HG03432 (cell line): ENCODE measurements at regions not wholly inside any gene's neighbourhood (a gene's known extent, or its start where the extent isn't known, plus 50 kb on each side); places are given as distances from the start of the nearest gene placed in this dataset.
"Not testable (repeated sequence)": the region's sequence is repeated elsewhere in the genome, so short reads cannot be mapped to it uniquely, and the experiment has no call there.

Experiments used
- ATAC-seq: cut with Tn5 transposase; IDR thresholded peaks from one replicate; pipeline ENCODE4 v1.9.1; 2021; ENCODE audit warnings: mild to moderate bottlenecking, moderate library complexity; ENCODE audit not compliant: unreplicated experiment

DNA sequence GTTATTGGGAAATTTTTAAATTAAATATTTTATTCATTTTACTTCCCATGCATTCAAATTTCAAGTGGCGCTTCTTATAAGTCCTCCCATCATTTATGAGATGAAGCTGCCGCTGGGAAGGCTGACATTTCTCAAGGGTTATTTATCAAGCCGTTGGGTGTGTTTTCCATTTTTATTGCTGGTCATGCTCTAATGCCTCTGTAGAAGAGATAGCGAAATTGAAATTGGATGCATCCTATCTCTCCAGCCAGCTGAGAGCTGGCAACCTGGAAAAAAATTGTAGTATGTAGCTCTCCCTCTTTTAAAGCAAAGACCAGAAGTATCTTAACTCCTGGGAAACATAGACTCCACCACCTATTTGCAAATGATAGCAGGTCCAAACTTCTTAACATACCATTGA lies 135.9 kb downstream of the C6orf118 start:
- ATAC-seq: no peak

DNA sequence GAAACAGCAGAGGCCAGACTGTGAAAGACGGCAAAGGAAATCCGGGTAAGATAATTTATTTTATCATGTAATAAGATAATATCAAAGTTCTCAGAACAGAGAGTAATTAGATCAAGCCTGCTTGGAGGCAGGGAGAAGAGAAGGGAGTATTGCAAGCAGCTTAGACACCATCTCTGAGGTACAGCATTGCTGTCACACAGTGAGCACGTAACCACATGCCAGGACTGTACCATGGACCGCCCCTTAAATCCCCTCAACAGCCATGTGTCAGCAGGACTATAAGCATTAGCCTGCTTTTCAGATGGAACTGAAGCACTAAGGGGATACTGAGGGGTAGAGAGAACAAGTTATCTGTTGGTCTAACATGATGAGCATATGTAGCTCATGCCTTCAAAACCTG lies 141.5 kb downstream of the C6orf118 start:
- ATAC-seq: no peak

DNA sequence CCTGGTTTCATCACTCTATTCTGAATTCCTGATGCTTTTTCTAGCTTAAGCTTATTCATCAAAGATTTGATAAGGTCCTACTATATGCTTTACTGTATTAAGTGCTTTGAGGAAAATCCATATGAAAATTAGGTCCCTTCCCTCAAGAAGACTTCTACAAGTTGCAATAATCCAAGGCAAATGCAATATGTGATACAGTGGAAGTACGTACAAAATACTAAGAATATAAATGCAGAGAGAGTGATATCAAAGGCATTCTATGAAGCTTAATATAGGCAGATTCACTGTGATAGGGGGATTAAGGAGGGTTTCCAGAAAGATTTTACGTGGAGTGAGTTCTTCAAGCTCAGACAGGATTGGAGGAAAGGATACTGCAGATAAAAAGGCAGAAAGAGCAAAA lies 142.1 kb downstream of the C6orf118 start:
- no peak for ATAC-seq

DNA sequence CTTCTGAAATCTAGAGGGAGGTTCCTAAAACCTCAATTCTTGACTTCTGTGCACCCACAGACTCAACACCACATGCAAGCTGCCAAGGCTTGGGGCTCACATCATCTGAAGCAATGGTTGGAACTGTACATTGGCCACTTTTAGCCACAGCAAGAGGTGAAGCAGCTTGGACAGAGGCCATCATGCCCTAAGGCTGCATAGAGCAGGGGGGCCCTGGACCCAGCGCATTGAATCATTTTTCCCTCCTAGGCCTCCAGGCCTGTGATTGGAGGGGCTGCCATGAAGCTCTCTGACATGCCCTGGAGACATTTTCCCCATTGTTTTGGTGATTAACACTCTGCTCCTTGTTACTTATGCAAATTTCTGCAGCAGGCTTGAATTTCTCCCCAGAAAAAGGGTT lies 145.9 kb downstream of the C6orf118 start:
- ATAC-seq: no peak

DNA sequence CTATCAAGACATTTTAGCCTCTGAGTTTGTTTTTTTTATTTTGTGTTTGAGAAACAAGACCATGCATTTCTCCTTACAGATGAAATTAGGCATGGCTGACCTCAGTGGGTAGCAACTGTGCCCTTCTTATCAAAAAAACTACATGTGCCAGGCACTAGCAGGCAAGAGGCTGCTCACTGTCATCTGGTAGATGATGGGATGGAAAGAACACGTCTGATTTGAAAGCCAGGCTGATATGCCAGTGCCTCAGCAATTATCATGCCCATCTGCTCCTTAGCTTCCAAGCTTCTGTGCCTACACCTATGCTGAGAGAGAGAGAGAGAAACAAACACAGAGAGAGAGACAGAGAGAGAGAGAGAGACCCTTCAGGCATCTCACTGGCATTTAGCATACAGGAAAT lies 149.9 kb downstream of the C6orf118 start:
- no peak for ATAC-seq

DNA sequence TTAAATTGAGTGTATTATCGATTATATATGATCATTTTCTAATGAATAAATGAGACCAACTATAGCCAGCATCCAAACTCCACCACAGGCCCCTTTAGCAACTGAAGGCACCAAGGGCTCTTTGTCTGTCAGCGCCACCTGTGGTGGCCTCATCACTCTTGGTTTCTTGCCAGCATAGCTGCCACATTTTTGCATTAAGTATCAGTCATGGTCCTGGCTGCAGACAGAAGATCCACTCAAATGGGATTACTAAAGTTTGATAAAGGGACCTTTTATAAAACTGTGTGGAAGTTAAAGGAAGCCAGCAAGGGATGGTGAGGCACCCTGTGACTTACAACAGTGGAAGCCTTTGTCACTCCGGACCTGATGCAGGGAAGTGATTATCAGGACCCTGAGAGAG lies 162.9 kb downstream of the C6orf118 start:
- no peak for ATAC-seq

DNA sequence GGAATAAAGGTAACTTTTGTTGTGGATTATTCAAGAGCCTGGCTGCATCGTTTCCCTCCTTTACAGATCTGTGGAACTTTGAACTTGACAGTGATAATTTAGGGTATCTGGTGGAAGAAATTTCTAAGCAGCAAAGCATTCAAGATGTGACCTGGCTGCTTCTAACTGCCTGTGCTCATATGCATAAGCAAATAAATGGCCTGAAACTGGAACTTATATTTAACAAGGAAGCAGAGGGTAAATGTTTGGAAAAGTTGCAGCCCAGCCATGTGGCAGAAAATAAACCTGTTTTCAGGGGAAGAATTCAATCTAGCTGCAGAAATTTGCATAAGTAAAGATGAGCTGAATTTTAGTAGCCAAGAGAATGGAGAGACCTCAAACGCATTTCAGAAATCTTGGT lies 173.5 kb downstream of the C6orf118 start:
- ATAC-seq: no peak

DNA sequence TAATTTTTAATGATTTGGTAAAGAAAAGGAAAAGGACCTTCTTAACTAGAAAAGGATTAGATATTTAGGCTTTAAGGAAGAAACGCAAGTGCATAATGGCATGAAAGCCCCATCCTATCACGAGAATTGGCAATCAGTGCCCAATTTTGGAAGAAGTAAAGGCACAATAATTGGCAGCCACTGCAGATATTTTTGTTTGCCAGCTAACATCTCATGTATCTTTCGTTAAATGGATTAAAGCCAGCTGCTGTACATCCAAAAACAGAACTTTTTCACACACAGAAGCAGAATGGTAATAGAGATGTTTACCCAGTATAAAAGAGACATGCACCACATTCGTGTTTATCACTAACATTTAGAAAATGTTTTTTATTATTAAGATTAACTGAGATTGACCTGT lies 180.3 kb downstream of the C6orf118 start:
- ATAC-seq: no peak

DNA sequence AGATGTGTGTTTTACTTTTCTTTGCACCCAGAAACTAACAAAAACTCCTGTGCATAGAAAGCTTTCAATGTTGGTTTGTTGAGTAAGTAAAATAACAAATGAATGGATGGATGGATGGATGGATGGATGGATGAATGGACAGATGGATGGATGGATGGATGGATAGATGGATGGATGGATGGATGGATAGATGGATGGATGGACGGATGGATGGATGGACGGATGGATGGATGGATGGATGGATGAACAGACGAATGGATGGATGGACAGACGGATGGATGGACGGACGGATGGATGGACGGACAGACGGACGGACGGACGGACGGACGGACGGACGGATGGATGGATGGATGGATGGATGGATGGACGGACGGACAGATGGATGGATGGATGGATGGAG lies 181.7 kb downstream of the C6orf118 start:
- not testable (repeated sequence) for ATAC-seq

DNA sequence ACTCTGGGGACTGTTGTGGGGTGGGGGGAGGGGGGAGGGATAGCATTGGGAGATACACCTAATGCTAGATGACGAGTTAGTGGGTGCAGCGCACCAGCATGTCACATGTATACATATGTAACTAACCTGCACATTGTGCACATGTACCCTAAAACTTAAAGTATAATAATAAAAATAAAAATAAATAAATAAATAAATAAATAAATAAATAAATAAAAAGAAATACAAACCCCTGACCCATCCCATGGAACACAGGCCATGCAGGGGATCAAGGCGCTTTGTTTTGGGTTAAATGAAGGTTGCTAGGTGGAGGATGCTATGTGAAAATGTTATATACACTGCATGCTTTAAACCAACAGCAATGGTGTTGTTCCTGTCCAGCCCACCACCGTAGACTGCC lies 184.7 kb downstream of the C6orf118 start:
- ATAC-seq: not testable (repeated sequence)

DNA sequence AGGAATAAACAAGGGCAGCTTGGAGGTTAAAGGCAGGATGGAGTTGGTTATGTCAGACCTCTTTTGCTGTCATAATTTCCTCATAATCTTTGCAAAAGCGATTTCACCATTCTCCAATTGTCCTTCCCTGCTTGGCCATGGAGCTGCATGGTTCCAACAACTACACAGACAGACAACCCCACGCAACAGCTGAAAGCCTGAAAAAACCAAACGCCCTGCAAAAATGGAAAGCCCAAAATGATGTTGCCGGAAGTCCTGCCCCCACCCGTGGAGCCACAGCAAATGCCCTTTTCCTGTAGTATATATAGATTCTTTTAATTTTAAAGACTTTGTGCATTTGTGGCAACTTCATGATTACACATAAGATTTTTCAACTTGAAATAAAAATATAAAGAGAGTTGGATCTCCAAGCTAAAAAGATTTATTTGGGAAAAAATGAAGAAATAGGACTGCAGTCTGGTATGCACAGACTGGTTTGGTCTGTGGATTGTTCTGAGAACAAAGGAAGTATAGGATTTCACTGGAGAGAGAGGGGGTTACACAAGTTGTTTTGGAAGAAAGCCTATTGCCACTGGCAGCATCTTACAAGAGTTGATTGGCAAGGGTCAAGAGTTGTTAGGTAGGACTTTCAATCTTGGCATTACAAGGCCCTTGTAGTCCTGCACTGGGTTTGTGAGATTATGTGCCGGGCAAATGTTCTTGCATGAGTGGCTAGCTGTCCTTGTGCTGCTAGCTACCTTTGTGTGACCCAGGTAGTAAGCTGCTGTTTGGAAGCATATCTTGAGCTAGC lies 190.0 kb downstream of the C6orf118 start:
- ATAC-seq: no peak

DNA sequence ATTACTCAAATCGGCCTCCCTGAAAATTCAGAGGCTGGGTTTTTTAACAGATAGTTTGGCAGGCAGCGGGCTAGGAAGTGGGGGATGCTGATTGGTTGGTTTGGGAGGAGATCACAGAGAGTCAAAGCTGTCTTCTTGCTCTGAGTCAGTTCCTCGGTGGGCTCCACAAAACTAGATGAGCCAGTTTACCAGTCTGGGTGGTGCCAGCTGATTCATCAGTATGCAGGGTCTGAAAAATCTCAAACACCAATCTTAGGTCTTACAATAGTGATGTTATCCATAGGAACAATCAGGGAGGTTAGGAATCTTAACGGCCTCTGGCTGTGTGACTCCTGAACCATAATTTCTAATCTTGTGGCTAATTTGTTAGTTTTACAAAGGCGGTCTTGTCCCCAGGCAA lies 190.7 kb downstream of the C6orf118 start:
- no peak for ATAC-seq

DNA sequence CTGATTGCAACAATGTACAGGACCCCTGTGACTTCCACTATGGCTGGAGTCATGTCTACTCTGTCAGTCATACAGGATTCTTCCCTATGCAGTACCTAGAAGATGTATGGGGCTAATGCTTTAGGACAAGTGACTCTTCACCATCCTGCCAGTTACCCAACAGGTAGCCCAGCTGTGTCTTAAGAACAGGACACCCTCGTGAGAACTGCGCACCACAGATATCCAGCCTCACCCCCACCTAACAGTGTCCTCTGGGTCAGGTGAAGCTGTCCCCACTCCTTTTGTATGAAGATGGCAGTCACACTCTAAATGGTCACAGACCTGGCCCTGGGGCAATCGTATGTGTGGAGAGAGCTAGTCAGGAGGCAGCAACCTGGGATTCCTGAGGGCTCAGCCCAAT lies 191.6 kb downstream of the C6orf118 start:
- no peak for ATAC-seq

DNA sequence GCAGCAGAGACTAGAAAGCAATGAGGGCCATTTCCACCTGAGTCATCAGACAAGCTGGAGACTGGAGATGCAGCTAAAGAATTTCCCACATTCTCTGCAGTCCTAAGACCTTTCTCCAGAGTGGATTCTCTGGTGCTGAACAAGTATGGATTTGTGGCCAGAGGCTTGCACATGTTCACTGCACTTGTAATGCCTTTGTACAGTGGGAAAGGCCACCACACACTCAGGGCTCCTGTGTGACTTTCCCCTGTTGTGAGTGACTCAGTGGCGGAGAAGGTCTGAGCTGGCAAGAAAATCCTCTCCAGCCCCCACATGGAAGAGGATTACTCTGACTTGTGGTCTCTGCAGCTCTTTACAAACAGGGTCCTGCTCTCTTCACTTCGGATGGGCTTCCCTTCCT lies 192.3 kb downstream of the C6orf118 start:
- ATAC-seq: no peak

DNA sequence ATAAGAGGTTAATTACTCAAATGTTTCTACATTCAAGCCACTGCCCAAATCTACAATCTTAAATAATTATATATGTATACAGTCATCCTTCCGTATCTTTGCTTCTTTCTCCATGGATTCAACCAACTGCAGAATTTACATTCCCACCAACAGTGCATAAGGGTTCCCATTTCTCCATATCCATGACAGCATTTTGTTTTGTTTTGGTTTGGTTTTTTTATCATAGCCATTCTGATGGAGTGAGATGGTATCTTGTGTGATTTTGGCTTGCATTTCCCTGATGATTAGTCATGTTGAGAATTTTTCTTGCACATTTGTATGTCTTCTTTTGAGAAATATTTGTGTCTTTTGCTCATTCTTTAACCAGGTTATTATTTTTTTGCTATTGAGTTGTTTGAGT lies 198.5 kb downstream of the C6orf118 start:
- no peak for ATAC-seq

DNA sequence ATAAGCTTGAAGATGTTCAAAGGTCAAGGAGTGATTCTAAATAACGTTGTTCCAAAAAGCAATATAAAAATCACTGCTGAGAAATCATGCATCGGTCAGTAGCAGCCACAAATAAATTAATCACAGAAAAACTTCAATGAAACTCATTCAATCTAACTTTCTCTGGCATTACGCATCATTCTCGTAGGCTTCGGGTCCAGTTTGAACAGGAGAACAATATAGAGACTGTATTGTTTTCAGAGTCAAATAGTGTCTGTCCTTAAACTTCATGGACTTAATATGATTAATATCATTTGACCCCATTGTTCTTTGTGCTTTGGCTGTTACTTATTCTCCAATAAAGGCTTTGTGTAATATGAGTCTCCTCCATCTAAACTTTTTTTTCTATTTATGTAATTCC lies 200.4 kb downstream of the C6orf118 start:
- no peak for ATAC-seq

DNA sequence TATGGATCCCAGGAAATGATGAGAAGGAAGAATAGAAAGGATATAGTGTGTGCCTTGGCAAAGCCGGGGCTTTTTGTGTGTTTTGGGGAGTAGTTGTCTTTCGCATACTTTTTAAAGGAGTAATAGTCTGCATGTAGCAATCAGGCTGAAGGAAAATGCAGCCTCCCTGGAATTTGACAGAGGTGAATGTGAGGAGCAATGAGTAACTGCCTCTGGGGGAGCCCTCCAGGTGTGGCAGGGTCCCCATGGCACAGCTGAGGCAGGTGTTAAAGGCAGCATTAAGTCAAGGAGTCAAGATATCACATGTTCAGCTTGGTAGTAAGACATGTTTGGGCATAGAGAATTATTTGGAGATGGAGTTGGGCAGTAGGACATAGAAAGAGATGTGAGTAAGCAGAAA lies 203.1 kb downstream of the C6orf118 start:
- ATAC-seq: no peak

DNA sequence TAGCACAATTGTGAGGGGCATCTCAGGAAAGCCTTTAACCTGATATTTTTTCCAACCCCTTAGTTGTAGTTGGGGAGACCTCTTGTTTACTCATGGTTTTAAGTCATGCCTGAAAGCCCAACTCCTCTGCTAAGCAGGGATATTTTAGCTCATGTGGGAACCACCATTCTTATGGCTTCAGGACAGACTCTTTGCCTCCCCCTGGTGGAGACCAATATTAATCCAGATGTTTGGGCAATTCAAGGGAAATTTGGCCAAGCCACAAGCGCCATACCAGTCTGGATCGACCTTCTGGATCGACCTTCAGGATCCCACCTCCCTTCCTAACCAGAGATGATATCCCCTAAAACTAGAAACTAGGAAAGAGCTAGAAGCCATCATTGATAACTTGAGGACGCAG lies 211.2 kb downstream of the C6orf118 start:
- ATAC-seq: no peak

DNA sequence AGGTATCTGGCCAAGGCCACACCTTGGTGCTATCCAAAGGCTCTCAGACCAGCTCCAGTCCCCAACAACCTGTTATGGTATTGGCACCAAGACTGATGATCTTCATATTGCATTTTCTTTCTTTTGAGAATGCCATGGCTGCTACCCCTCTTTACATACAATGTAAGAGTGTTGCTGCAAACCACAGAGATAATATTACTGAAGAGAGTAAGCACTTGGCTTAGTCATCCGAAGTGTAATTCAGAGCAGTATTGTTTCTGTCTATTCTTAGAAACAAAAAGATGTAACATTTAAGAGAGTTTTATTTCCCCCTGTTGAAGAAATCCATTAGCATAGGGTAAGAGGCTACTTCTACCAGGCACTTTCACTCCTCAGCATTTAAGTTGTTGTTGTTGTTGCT lies 212.5 kb downstream of the C6orf118 start:
- ATAC-seq: no peak

DNA sequence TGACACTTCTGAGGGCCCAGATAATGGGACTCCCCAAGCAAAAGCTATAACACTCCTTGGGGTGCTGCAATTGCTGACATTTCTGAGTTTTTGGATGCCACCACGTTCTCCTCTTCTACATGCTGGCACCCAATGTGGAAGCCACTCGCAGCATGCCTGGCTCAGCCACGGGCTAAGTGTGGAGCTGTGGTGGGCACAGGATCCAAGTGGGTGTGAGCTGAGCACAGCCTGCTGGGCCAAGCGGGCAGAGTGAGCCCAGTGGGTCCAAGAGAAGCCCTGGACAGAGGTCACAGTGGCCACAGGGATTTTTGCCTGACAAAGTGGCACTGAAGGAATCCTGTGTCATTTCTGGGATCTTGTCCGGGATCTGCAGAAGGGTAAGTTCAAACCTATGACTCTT lies 213.2 kb downstream of the C6orf118 start:
- no peak for ATAC-seq

DNA sequence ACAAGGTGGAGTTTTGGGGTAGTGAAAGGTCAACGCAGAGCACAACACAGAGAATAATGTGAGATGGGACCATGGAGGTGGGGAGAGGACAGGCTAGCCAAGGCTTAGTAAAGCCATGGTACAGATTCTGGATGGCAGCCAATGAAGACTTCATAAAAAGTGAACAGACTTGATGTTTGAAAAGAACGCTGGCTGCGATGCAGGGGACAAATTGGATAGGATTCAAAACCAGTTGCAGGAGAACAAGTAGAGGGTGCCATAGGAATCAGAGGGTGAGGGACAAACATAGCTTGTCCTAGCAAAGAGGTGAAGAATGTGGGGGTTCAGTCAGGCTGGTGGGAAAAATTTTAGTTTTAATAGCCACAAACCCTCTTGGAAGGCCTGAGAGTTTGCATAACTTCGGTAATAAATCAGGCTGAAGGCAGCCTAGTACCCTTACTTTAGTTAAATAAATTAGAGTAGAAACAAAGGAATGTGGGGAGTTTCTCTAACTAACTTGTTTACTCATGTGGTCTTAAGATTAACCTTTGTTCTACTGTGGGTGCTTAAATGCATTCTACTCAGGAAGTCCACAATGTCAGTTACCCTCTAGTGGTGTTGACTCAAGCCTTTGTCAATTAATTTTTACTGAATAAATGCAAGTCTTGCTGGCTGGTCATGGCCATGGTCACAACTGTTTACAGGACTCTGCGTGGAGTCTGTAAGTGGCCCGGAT lies 216.4 kb downstream of the C6orf118 start:
- ATAC-seq: no peak

DNA sequence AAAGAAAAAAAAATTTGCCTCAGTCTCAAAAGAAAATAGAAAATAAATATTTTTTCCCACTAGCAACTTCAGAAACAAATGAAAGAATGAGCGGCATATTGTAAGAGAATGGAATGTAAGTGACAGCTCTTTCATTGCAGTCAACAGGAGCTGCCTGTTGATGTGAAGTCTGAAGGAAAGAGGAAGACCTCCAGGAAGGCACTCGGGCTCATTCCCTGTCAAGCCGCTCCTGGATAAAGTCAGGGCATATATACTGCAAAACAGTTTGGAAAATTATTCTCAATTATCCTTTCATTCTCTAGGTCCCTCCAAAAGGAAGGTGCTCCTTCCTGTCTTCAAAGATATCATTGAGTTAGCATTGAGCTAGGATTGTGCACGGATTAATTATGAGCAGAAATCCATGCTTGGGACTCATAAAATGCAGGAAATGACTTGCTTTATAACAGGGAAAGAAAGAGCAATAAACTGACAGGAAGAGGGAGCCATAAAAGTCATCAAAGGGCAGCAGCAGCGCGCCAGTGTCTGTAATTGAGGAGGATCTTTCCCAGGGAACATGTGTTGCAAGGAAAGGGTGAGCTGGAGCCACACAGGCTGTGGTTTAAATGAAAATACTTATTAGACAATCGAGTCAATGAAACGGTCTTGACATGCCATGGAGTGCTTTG lies 218.2 kb downstream of the C6orf118 start:
- ATAC-seq: no peak
